ENCODE measurements at regions not wholly inside any gene's neighbourhood (a gene's known extent, or its start where the extent isn't known, plus 50 kb on each side); places are given as distances from the start of the nearest gene placed in this dataset.

DNA sequence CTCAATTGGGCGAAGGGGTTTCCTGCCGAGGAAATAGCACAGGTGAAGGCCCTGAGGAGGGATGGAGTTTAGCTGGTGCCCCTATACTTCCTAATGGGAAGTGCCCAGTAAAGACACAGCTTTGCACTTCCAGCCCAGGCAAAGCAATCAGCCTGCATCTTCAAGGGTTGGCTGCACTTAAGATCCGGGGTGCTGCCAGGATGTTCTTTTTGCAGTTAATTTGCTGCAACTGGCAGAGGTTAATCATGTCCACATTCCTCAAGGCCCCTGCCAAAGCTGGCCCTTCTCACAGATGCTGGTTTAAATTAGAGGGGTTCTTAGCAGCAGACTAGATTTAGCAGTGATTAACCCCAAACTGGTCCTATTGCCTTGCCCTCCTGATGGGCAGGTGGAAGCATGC lies 137.7 kb upstream of the NAV2 start:
- in situ Hi-C loops (cut with MboI; ENCODE audit: low pct_ligation_motif_present in 1 of 4, low pct_unique_long_range_greater_than_20kb in 1 of 4, low sequenced_read_pairs in 3 of 4) (loop anchor here in 2 of 4 donors (25.0 kb wide), 2 partner anchors 512 to 787 kb away; partner anchors contain the start of gene HTATIP2 (in 1 of the 2)), intact Hi-C loops (cut with DNase I; ENCODE audit: low total_unique reads) (no loop called here)
- Histone ChIP-seq H3K4me3 (no peak overlapping the region), H3K36me3 (no peaks in the 10 kb centered on the region), H3K27me3 (no peaks in the 10 kb centered on the region), H3K4me1 (peaks cover 13 to 24% (median 16%) of the 10 kb centered on the region in 4 donors), H3K9me3 (no peaks in the 10 kb centered on the region), H3K27ac (peak overlapping the region in 1 of 4 donors; percentile 28)
- TF ChIP-seq EP300 (IDR thresholded peaks at IDR 0.05; ENCODE audit: low read depth) = no peak
- no peak for TF ChIP-seq CTCF (IDR thresholded peaks at IDR 0.05)
- TF ChIP-seq POLR2A (IDR thresholded peaks at IDR 0.05) = no peak
- no peak for TF ChIP-seq POLR2AphosphoS5 (IDR thresholded peaks at IDR 0.05)
- 59% methylated on average over 3 of the region's 3 CpGs; no CpG with 5 or more reads in 1 of the 2 donors for WGBS, 2 donors (ENCODE audit: low coverage in 1 of 2)
- no peak for DNase-seq

DNA sequence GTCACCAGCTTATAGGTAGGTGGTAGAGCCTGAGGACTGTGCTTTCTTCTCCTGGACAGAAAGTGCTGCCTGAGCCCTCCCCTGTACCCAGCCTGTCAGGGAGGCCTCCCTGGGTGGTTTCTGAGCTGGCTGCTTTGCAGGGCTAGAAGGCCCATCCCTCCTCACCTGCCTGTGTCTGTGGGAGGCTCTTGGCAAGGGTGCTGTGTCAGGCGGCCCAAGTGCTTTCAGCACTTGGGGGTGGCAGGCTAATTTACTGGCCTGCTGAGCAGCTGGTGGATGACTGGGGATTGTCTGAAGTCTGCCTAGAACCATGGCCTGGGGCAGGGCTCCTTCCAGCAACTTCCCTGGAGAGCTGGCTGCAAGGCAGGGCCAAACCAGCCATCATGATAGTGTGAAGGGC lies 139.0 kb upstream of the NAV2 start:
- DNase-seq = no peak
- Histone ChIP-seq H3K27ac (peak overlapping the region in 1 of 4 donors; percentile 0), H3K27me3 (no peaks in the 10 kb centered on the region), H3K9me3 (no peaks in the 10 kb centered on the region), H3K4me1 (peaks cover 12 to 21% (median 16%) of the 10 kb centered on the region in 4 donors), H3K4me3 (no peak overlapping the region), H3K36me3 (no peaks in the 10 kb centered on the region)
- WGBS, 2 donors (ENCODE audit: low coverage in 1 of 2) = 67% methylated on average over 1 of the region's 1 CpG; no CpG with 5 or more reads in 1 of the 2 donors
- TF ChIP-seq POLR2AphosphoS5 (IDR thresholded peaks at IDR 0.05) = peak in 1 of 3 donors; percentile 14
- no peak for TF ChIP-seq EP300 (IDR thresholded peaks at IDR 0.05; ENCODE audit: low read depth)
- in situ Hi-C loops (cut with MboI; ENCODE audit: low pct_ligation_motif_present in 1 of 4, low pct_unique_long_range_greater_than_20kb in 1 of 4, low sequenced_read_pairs in 3 of 4) = loop anchor here in 2 of 4 donors (25.0 kb wide), 2 partner anchors 514 to 789 kb away; partner anchors contain the start of gene HTATIP2 (in 1 of the 2)
- intact Hi-C loops (cut with DNase I; ENCODE audit: low total_unique reads) = no loop called here

GRCh38 chr11:19571906-19572305 lies 140.7 kb upstream of the NAV2 start:
- intact Hi-C loops (cut with DNase I; ENCODE audit: low total_unique reads) = no loop called here
- H3K4me3 ChIP-seq = no peak overlapping the region
- in situ Hi-C loops (cut with MboI; ENCODE audit: low pct_ligation_motif_present in 1 of 4, low pct_unique_long_range_greater_than_20kb in 1 of 4, low sequenced_read_pairs in 3 of 4) = loop anchor here in 2 of 4 donors (25.0 kb wide), 2 partner anchors 515 to 790 kb away; partner anchors contain the start of gene HTATIP2 (in 1 of the 2)

GRCh38 chr11:19570889-19571288 lies 141.7 kb upstream of the NAV2 start:
- Histone ChIP-seq H3K4me1 (peaks cover 0 to 10% (median 7%) of the 10 kb centered on the region in 4 donors), H3K4me3 (no peak overlapping the region), H3K9me3 (no peaks in the 10 kb centered on the region), H3K27me3 (no peaks in the 10 kb centered on the region), H3K36me3 (no peaks in the 10 kb centered on the region), H3K27ac (no peak overlapping the region)
- no peak for DNase-seq
- WGBS, 2 donors (ENCODE audit: low coverage in 1 of 2) = 98 to 100% methylated on average over 1 of the region's 1 CpG
- intact Hi-C loops (cut with DNase I; ENCODE audit: low total_unique reads) (no loop called here), in situ Hi-C loops (cut with MboI; ENCODE audit: low pct_ligation_motif_present in 1 of 4, low pct_unique_long_range_greater_than_20kb in 1 of 4, low sequenced_read_pairs in 3 of 4) (loop anchor here in 2 of 4 donors (25.0 kb wide), 2 partner anchors 516 to 791 kb away; partner anchors contain the start of gene HTATIP2 (in 1 of the 2))
- TF ChIP-seq EP300 (IDR thresholded peaks at IDR 0.05; ENCODE audit: low read depth) (no peak), POLR2A (IDR thresholded peaks at IDR 0.05) (no peak), CTCF (IDR thresholded peaks at IDR 0.05) (no peak), POLR2AphosphoS5 (IDR thresholded peaks at IDR 0.05) (no peak)

More at GRCh38 chr11:19571906-19572305, 140.7 kb upstream of the NAV2 start:
- H3K27me3 ChIP-seq = no peaks in the 10 kb centered on the region
- H3K4me1 ChIP-seq = peaks cover 1 to 14% (median 10%) of the 10 kb centered on the region in 4 donors
- H3K27ac ChIP-seq = no peak overlapping the region
- 40 to 65% methylated on average over 2 to 4 of the region's 4 CpGs for WGBS, 2 donors (ENCODE audit: low coverage in 1 of 2)
- DNase-seq = no peak
- H3K36me3 ChIP-seq = no peaks in the 10 kb centered on the region
- no peaks in the 10 kb centered on the region for H3K9me3 ChIP-seq
- TF ChIP-seq CTCF (IDR thresholded peaks at IDR 0.05) (no peak), POLR2A (IDR thresholded peaks at IDR 0.05) (no peak), POLR2AphosphoS5 (IDR thresholded peaks at IDR 0.05) (no peak), EP300 (IDR thresholded peaks at IDR 0.05; ENCODE audit: low read depth) (no peak)

Measured in transverse colon (tissue), 4 donors.